Mesenchymal stem cell (in vitro differentiated cells and primary cell): ENCODE measurements at regions not wholly inside any gene's neighbourhood (a gene's known extent, or its start where the extent isn't known, plus 50 kb on each side); places are given as distances from the start of the nearest gene placed in this dataset.

ENCODE experiments used
- DNase-seq: peaks from one replicate; pipeline ENCODE4 v3.0.0-alpha.2; 2013
- H2AFZ ChIP-seq: one replicate; pipeline ENCODE4 v1.6.1; 2013; ENCODE audit warnings: low read depth, mild to moderate bottlenecking, control low read depth, inconsistent platforms, low read length, moderate library complexity
- H2AK5ac ChIP-seq: 2 replicates; pipeline ENCODE4 v1.6.1; 2013; ENCODE audit warnings: low read length, moderate library complexity, mild to moderate bottlenecking, inconsistent platforms; ENCODE audit not compliant: severe bottlenecking
- H2BK120ac ChIP-seq: one replicate; pipeline ENCODE4 v1.6.1; 2013; ENCODE audit warnings: low read depth, mild to moderate bottlenecking, inconsistent platforms, low read length, moderate library complexity
- H2BK12ac ChIP-seq, 2 experiments: one replicate each; pipeline ENCODE4 v1.6.1; 2013; ENCODE audit warnings: inconsistent platforms in 2 of 2, low read length in 2 of 2, mild to moderate bottlenecking in 2 of 2, moderate library complexity in 2 of 2, control low read depth in 1 of 2
- H2BK15ac ChIP-seq: one replicate; pipeline ENCODE4 v1.6.1; 2013; ENCODE audit warnings: mild to moderate bottlenecking, low read depth, inconsistent platforms; ENCODE audit not compliant: poor library complexity, severe bottlenecking
- H2BK5ac ChIP-seq: 2 replicates; pipeline ENCODE4 v1.6.1; 2013; ENCODE audit warnings: low read depth, mild to moderate bottlenecking, low read length, control low read depth, inconsistent platforms; ENCODE audit not compliant: poor library complexity, severe bottlenecking
- H3K14ac ChIP-seq, 2 experiments: one replicate each; pipeline ENCODE4 v1.6.1; 2013; ENCODE audit warnings: inconsistent platforms in 2 of 2, low read length in 2 of 2, control low read depth in 1 of 2, mild to moderate bottlenecking in 1 of 2, moderate library complexity in 1 of 2
- H3K18ac ChIP-seq, 2 experiments: one replicate each; pipeline ENCODE4 v1.6.1; 2013; ENCODE audit warnings: inconsistent platforms in 2 of 2, low read length in 2 of 2, control low read depth in 1 of 2, low read depth in 1 of 2, mild to moderate bottlenecking in 1 of 2
- H3K23ac ChIP-seq, 2 experiments: one replicate each; pipeline ENCODE4 v1.6.1; 2013; ENCODE audit warnings: inconsistent platforms in 2 of 2, low read length in 2 of 2, mild to moderate bottlenecking in 2 of 2, moderate library complexity in 2 of 2, control low read depth in 1 of 2
- H3K27ac ChIP-seq: 2 replicates; pipeline ENCODE4 v1.5.1; 2013; ENCODE audit warnings: mild to moderate bottlenecking, moderate library complexity, low read length, control low read depth, inconsistent platforms; ENCODE audit not compliant: poor library complexity, severe bottlenecking
- H3K27me3 ChIP-seq, 2 experiments: 2 replicates each; pipeline versions ENCODE4 v1.6.1 to v1.7.0; 2013; ENCODE audit warnings: low read length in 2 of 2, mild to moderate bottlenecking in 2 of 2, moderate library complexity in 2 of 2, control low read depth in 1 of 2, inconsistent platforms in 1 of 2; ENCODE audit not compliant: control insufficient read depth in 1 of 2, insufficient read depth in 1 of 2
- H3K36me3 ChIP-seq, 2 experiments: 2 replicates each; pipeline versions ENCODE4 v1.6.1 to v1.7.0; 2013; ENCODE audit warnings: low read length in 2 of 2, control low read depth in 1 of 2, inconsistent platforms in 1 of 2, low read depth in 1 of 2, mild to moderate bottlenecking in 1 of 2; ENCODE audit not compliant: insufficient read depth in 2 of 2, control insufficient read depth in 1 of 2
- H3K4ac ChIP-seq, 2 experiments: one replicate each; pipeline ENCODE4 v1.6.1; 2013; ENCODE audit warnings: inconsistent platforms in 2 of 2, low read length in 2 of 2, mild to moderate bottlenecking in 2 of 2, moderate library complexity in 2 of 2, control low read depth in 1 of 2, low read depth in 1 of 2
- H3K4me1 ChIP-seq: 2 replicates; pipeline ENCODE4 v1.6.1; 2013; ENCODE audit warnings: low read depth, low read length, control low read depth; ENCODE audit not compliant: control insufficient read depth, insufficient read depth
- H3K4me2 ChIP-seq: 2 replicates; pipeline ENCODE4 v1.6.1; 2013; ENCODE audit warnings: low read length, mild to moderate bottlenecking, inconsistent platforms; ENCODE audit not compliant: poor library complexity, severe bottlenecking
- H3K4me3 ChIP-seq, 2 experiments: 2 replicates each; pipeline versions ENCODE4 v1.5.1 to v1.7.0; 2013; ENCODE audit warnings: low read length in 2 of 2, mild to moderate bottlenecking in 2 of 2, control low read depth in 1 of 2, low read depth in 1 of 2; ENCODE audit not compliant: insufficient read depth in 1 of 2
- H3K79me1 ChIP-seq: replicated peaks from 2 replicates; pipeline ENCODE4 v1.6.1; 2013; ENCODE audit warnings: mild to moderate bottlenecking, control low read depth, low read length, inconsistent platforms; ENCODE audit not compliant: poor library complexity, severe bottlenecking
- H3K9ac ChIP-seq: 2 replicates; pipeline ENCODE4 v1.7.0; 2013; ENCODE audit warnings: mild to moderate bottlenecking, low read length, moderate library complexity
- H3K9me3 ChIP-seq: 2 replicates; pipeline ENCODE4 v1.7.0; 2013; ENCODE audit warnings: mild to moderate bottlenecking, low read length; ENCODE audit not compliant: control insufficient read depth
- H4K8ac ChIP-seq: one replicate; pipeline ENCODE4 v1.6.1; 2013; ENCODE audit warnings: inconsistent platforms, mild to moderate bottlenecking, low read length, moderate library complexity
- H4K91ac ChIP-seq: one replicate; pipeline ENCODE4 v1.6.1; 2013; ENCODE audit warnings: mild to moderate bottlenecking, low read length, inconsistent platforms
- WGBS: methylation state at CpG from one replicate; pipeline ENCODE4 v1.1.7; 2013; ENCODE audit warnings: mixed read lengths; 5-methylcytosine and 5-hydroxymethylcytosine counted together

GRCh38 chr3:86229775-86230094, 761.2 kb downstream of the VGLL3 start:
- Histone ChIP-seq H2BK5ac (no peak overlapping the region), H3K4me2 (no peak overlapping the region), H3K14ac (no peak overlapping the region), H3K4ac (no peak overlapping the region), H3K27ac (no peak overlapping the region), H2BK120ac (no peak overlapping the region), H3K18ac (no peak overlapping the region), H4K91ac (no peak overlapping the region), H2BK12ac (no peak overlapping the region), H3K4me1 (no peaks in the 10 kb centered on the region), H4K8ac (no peak overlapping the region), H3K4me3 (no peak overlapping the region), H2BK15ac (no peak overlapping the region), H2AFZ (no peak overlapping the region), H2AK5ac (no peak overlapping the region), H3K9ac (no peak overlapping the region), H3K23ac (no peak overlapping the region), H3K36me3 (no peaks in the 10 kb centered on the region), H3K9me3 (no peaks in the 10 kb centered on the region), H3K27me3 (no peaks in the 10 kb centered on the region), H3K79me1 (no peaks in the 10 kb centered on the region)
- no peak for DNase-seq
- 82% methylated on average over 1 of the region's 2 CpGs for WGBS

GRCh38 chr3:86229086-86229774, 761.7 kb downstream of the VGLL3 start:
- Histone ChIP-seq H2AK5ac (no peak overlapping the region), H3K79me1 (no peaks in the 10 kb centered on the region), H3K4me2 (no peak overlapping the region), H3K27me3 (no peaks in the 10 kb centered on the region), H2BK5ac (no peak overlapping the region), H3K4me1 (no peaks in the 10 kb centered on the region), H2AFZ (no peak overlapping the region), H3K9me3 (no peaks in the 10 kb centered on the region), H3K18ac (no peak overlapping the region), H2BK12ac (no peak overlapping the region), H3K4me3 (no peak overlapping the region), H2BK120ac (no peak overlapping the region), H3K9ac (no peak overlapping the region), H3K27ac (no peak overlapping the region), H3K4ac (no peak overlapping the region), H3K23ac (no peak overlapping the region), H4K91ac (no peak overlapping the region), H3K36me3 (no peaks in the 10 kb centered on the region), H2BK15ac (no peak overlapping the region), H3K14ac (no peak overlapping the region), H4K8ac (no peak overlapping the region)
- whole genome bisulfite sequencing: 76% methylated on average over 3 of the region's 4 CpGs
- DNase-seq: no peak

GRCh38 chr3:86228101-86228500, 762.8 kb downstream of the VGLL3 start:
- DNase-seq: no peak
- H3K14ac ChIP-seq: no peak overlapping the region
- WGBS: 75% methylated on average over 2 of the region's 4 CpGs

GRCh38 chr3:86225461-86225860, 765.5 kb downstream of the VGLL3 start:
- no peak overlapping the region for H3K27ac ChIP-seq
- no peak overlapping the region for H3K4ac ChIP-seq
- no peaks in the 10 kb centered on the region for H3K27me3 ChIP-seq
- H2BK120ac ChIP-seq: no peak overlapping the region
- 79% methylated on average over 2 of the region's 3 CpGs for WGBS
- no peak overlapping the region for H2BK5ac ChIP-seq
- no peak overlapping the region for H3K4me3 ChIP-seq
- H2BK12ac ChIP-seq: no peak overlapping the region
- no peak overlapping the region for H4K91ac ChIP-seq
- H3K9ac ChIP-seq: no peak overlapping the region
- no peak overlapping the region for H3K23ac ChIP-seq
- no peaks in the 10 kb centered on the region for H3K4me1 ChIP-seq
- no peak overlapping the region for H2BK15ac ChIP-seq
- peaks cover 9% of the 10 kb centered on the region for H3K9me3 ChIP-seq
- no peak overlapping the region for H4K8ac ChIP-seq
- no peak overlapping the region for H2AFZ ChIP-seq
- H3K18ac ChIP-seq: no peak overlapping the region
- H3K4me2 ChIP-seq: no peak overlapping the region
- H3K36me3 ChIP-seq: no peaks in the 10 kb centered on the region
- DNase-seq: no peak
- no peak overlapping the region for H3K14ac ChIP-seq
- H2AK5ac ChIP-seq: no peak overlapping the region
- no peaks in the 10 kb centered on the region for H3K79me1 ChIP-seq

More at GRCh38 chr3:86228101-86228500, 762.8 kb downstream of the VGLL3 start:
- H2BK5ac ChIP-seq: no peak overlapping the region
- no peak overlapping the region for H3K4me2 ChIP-seq
- H2BK12ac ChIP-seq: no peak overlapping the region
- no peaks in the 10 kb centered on the region for H3K9me3 ChIP-seq
- H2AK5ac ChIP-seq: no peak overlapping the region
- H3K23ac ChIP-seq: no peak overlapping the region
- H4K91ac ChIP-seq: no peak overlapping the region
- H3K27ac ChIP-seq: no peak overlapping the region
- no peak overlapping the region for H3K9ac ChIP-seq
- H4K8ac ChIP-seq: no peak overlapping the region
- H3K27me3 ChIP-seq: no peaks in the 10 kb centered on the region
- no peak overlapping the region for H2AFZ ChIP-seq
- no peaks in the 10 kb centered on the region for H3K36me3 ChIP-seq
- no peak overlapping the region for H2BK120ac ChIP-seq
- no peaks in the 10 kb centered on the region for H3K79me1 ChIP-seq
- no peak overlapping the region for H2BK15ac ChIP-seq
- H3K4me3 ChIP-seq: no peak overlapping the region
- H3K4me1 ChIP-seq: no peaks in the 10 kb centered on the region
- no peak overlapping the region for H3K18ac ChIP-seq
- H3K4ac ChIP-seq: no peak overlapping the region
